ENCODE measurements at regions not wholly inside any gene's neighbourhood (a gene's known extent, or its start where the extent isn't known, plus 50 kb on each side); places are given as distances from the start of the nearest gene placed in this dataset.
"Not testable (repeated sequence)": the region's sequence is repeated elsewhere in the genome, so short reads cannot be mapped to it uniquely, and the experiment has no call there.

GRCh38 chr15:66968806-66969596 lies 96.4 kb upstream of the SMAD3 start:
- no peak for DNase-seq

- not testable (repeated sequence) for DNase-seq
These were observed 91.3 kb upstream of the SMAD3 start for GRCh38 chr15:66974131-66974530.

DNA sequence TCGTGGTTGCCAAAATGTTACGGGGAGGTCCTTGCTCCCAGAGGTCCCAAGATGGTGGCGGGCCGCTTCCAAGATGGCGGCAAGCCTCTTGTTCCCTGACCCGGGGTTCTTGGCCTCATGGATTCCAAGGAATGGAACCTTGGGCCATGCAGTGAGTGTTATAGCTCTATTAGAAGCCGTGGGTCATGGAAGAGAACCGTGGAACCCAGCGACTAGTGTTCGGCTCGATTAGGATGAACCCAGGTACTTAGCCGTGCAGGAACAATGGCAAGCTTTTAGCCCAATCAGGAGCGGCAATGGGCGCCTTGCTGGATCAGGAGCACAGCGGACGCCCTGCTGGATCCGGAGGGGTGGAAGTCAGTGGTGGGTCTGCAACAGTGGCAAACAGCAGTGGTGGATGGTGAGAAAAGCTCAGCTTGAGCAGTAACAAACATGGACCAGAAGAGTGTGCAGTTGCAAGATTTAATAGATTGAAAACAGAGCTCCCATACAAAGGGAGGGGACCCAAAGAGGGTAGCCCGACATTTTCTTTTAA lies 89.2 kb upstream of the SMAD3 start:
- DNase-seq, result not testable (repeated sequence)

DNA sequence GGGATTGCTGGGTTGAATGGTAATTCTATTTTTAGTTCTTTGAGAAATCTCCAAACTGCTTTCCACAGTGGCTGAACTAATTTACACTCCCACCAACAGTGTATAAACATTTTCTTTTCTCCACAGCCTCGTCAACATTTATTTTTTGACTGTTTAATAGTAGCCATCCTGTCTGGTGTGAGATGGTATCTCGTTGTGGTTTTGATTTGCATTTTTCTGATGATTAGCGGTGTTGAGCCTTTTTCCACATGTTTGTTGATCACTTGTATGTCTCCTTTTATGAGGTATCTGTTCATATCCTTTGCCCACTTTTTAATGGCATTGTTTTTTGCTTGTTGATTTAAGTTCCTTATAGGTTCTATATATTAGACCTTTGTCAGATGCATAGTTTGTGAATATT lies 85.1 kb upstream of the SMAD3 start:
- DNase-seq, result not testable (repeated sequence)

DNA sequence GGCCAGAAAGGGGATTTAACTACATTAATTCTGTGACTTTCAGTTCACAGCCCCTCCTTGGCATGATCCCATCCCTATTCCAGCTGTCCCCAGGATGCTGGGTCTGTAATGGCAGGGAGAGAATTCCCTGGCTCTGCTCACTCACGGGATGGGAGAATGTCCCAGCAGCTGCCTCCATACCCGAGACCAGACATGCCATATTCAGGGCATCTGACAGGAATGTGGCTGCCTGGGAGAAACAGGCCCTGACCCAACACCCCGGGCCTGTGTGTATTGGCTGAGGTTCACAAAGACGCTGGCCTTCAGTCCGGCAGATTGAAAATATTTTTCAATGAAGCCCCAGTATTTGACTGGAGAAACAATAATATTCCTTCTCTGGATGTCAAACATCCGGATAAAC lies 83.6 kb upstream of the SMAD3 start:
- no peak for DNase-seq

GRCh38 chr15:66982250-66982649 lies 83.2 kb upstream of the SMAD3 start:
- DNase-seq, result no peak

DNA sequence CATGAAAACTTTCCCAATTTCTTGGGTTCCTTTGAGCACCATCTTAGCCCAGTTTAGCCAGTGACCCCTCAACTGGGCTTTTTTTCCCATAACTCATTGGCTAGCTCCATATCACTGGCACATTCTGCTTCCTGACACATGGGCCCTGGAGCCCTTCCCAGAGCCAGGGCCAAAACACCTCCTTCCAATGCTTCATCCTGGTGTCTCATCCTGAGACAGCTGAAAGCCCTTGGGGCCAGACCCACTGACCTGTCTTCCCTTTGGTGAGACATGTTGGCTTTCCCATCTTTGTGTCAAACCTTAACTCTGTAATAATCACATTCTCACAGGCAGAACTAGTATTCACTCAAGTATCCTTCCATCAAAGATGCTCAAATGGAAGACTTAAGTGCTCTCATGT lies 82.6 kb upstream of the SMAD3 start:
- no peak for DNase-seq

DNA sequence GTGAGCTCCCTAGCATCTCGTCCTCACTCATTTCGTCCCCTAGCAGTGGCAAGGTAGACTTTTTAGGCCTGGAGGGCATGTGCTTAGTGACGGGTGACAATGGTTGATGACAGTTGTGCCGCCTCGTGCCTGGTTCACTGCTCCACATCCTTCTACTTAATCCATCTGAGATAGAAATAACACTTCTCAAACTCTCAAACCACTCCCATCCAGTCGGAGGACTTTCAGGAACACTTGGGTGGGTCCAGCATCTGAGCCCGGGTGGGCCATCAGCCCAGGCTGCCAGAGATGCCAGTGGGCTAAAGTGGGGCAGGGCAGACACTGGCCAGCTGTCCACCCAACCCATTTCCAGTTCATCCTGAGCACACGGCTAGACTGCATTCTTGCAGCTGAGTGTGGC lies 79.7 kb upstream of the SMAD3 start:
- DNase-seq, result no peak

- DNase-seq, result no peak
These were observed 78.5 kb upstream of the SMAD3 start for GRCh38 chr15:66986951-66987350.

- no peak for DNase-seq
These were observed 72.3 kb upstream of the SMAD3 start for GRCh38 chr15:66993090-66993489.

DNA sequence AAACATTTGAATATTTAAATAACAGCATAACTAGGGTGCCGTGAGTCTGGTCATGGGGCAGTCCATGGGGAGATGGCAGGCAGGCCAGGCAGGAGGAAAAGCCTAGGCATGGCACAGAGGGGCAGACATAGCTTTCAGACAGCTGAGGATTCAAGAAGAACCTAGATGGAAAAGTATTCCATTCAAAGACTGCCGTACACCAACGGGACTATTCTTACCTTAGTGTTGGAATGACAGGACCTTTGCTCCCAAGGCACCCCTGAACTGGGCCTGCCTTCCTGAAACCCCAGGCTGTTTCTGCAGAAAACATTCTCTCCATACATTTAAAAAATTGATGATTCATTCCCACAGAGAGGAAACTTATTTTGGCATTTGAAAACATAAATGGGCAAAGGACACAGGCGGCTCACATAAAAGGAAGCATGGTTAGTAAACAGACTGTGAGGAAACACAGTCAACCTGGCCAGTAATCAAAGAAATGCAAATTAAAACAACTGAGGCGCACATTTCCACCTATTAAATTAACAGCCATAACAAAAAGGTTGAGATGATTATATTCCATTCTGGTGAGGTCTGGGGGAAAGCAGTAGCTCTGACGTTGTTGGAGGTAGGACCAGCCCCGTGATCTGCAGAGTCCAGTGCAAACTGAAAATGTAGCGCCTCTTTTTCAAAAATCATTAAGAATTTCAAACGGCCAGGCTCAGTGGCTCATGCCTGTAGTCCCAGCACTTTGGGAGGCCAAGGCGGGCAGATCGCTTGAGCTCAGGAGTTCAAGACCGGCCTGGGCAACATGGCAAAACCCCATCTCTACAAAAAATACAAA lies 71.3 kb upstream of the SMAD3 start:
- no peak for DNase-seq

- no peak for DNase-seq
These were observed 70.3 kb upstream of the SMAD3 start for GRCh38 chr15:66994927-66995656.

DNA sequence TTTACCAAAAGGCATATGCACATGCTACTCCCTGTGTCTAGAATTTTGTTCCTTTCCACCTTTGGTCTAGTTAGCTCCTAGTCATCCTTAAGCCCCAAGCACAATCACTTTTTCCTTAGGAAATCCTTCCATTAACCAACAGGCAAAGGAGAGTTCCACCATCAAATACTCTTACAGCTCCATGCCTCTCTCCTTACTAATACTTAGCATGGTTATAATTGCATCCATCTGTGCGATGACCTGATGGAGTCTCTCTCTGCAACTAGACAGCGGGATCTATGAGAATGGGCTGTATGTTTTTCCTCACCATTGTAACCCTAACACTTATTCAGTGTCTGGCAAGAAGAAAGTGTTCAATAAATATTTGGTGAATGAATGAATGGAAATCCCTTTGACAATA lies 69.3 kb upstream of the SMAD3 start:
- DNase-seq, result no peak

- no peak for DNase-seq
These were observed 68.2 kb upstream of the SMAD3 start for GRCh38 chr15:66997212-66997611.

DNA sequence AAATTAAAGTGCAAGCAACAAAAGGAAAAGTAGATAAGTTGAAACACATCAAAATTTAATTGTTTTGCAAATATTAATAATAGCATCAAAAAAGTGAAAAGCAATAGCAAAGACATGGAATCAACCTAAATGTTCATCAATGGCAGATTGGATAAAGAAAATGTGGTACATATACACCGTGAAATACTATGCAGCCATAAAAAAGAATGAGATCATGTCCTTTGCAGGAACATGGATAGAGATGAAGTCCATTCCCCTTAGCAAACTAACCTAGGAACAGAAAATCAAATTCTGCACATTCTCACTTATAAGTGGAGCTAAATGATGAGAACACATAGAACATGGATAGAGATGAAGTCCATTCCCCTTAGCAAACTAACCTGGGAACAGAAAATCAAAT lies 67.2 kb upstream of the SMAD3 start:
- DNase-seq, result not testable (repeated sequence)

DNA sequence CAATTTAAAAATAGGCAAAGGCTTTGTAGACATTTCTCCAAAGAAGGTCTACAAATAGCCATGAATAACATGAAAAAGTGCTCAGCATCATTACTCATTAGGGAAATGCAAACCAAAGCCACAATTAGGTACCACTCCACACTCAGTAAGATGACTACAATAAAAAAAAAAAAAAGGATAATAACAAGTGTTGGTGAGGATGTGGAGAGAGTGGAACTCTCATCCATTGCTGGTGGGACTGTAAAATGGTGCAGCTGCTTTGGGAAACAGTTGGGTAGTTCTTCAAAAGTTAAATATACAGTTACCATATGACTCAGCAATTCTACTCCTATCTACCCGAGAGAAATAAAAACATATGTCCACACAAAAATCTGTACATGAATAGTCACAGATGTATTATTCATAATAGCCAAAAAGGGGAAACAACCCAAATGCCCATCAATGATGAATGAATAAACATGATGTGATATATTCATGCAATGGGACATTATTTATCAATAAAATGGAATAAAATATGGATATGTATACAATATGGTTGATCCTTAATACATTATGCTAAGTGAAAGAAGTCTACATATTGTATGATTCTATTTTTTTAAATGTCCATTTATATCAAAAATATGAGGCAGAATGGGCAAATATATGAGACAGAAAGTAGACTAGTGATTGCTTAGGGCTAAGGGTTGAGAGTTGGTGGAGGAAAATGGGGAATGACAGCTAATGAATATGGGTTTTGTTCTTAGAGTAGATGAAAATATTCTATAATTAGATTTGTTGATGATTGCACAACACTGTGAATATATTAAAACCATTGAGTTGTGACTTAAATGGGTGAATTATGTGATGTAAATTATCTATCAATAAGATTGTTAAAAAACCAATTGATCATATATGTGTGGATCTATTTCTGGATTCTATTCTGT lies 66.1 kb upstream of the SMAD3 start:
- no peak for DNase-seq

- no peak for DNase-seq
These were observed 64.5 kb upstream of the SMAD3 start for GRCh38 chr15:67000896-67001295.

GRCh38 chr15:67002368-67002767 lies 63.0 kb upstream of the SMAD3 start:
- DNase-seq, result no peak

DNA sequence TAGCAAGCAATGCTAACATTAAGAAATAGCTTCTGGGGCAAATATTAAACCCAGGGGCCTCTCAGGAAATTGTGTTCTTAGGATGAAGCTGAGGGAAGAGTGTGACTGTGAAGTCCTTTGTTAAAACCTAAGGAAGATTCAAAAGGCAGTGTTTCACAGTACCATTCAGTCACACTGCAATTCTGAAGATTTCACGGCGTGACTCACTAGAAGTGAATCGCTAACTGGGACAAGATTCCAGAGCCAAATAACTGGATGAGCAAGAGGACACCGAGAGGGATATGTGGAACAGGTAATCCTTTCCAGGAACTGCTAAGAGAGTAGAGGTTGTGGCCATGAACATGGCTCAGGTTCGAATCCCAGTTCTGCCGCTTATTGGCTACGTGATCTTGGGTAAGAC lies 61.8 kb upstream of the SMAD3 start:
- no peak for DNase-seq

GRCh38 chr15:67004142-67004541 lies 61.3 kb upstream of the SMAD3 start:
- no peak for DNase-seq

- DNase-seq, result no peak
These were observed 60.0 kb upstream of the SMAD3 start for GRCh38 chr15:67005294-67005996.

All from NCI-H146 (cell line).